NCI-H526 treated with DMSO at 0.1 percent for 48 hours (cell line): ENCODE measurements at regions not wholly inside any gene's neighbourhood (a gene's known extent, or its start where the extent isn't known, plus 50 kb on each side); places are given as distances from the start of the nearest gene placed in this dataset.

Source experiments
- DNase-seq: peaks from one replicate; lab custom pipeline; 2025; lab: John Stamatoyannopoulos, UW

DNA sequence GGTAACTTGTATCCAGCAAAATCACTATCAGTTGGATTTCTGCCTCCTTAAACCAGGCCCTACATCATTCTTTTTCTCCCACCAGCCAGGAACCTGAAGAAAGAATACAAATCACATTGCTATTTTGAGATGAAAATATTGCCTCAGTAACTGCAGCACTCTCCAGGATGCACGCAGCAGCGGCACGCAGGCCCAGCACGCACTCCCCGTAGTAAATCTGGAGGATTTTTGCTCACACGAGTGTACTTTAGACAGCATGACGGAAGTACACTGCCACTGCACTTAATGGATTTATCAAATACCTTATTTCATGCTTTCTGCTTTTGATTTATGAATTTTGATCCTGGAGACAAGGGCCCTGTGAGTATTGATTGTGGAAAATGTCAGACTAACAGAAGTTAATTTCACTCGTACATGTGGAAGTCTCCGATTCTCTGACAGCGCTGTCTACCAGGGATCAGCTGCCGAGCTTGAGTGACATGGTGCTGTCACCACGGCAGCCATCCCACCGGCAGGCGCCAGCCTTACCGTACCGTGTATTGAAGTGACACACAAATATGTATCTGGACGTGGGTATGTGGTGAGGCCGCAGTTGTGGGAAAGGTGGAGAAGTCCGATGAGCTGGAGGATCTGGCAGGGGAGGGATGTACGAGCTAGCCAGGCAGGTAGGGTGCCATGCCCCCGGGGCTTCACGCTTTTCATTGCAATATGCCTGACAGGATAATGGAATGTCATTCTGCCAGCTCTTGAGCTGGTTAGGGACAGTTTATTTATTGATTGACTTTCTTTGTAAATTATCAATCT is 863.7 kb downstream of the GALR1 start:
- no peak for DNase-seq

DNA sequence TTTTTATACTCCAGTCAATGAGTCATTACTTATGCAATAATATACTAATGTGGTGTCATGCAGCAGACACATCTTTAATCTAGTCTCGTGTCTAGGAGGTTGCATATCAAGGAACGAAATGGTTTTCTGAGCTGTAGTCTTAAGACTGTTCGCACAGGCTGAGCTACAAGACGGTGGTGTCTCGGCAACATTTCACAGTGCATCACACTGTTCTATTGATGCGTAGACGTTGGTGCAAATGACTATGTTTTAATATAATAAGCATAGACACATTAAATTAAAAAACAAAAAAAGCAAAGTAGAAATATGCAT is 864.2 kb downstream of the GALR1 start:
- DNase-seq, result no peak

DNA sequence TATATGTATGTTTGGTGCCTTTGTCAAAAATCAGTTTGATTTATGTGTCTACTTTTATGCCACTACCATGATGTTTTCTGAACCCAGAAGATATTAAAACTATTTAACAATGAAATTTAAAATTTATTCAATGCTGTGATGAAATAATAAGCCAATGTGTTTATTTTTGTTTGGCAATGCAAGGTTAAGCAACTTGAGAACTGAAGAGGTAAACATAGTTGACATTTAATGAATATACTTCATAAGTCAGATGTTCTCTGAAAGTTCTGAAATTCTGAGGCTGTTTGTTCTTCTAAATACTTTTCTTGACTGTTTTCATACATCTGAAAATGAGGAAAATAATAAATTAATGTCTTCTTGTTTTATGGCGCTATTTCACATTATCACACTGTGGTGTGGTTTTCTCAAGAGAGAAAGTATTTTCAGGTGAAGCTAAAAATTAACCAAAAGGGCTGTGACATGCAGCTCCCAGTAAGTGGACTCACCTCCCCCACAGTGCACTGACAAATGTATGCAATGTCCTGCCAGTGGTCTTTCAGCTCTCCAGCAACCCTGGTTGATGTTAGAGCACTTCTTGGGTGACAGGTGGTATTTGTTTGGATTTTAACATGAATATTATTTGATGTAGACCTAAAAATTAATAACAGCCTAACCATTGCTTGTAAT is 863.6 kb upstream of the SALL3 start:
- DNase-seq, result no peak

- no peak for DNase-seq
Observed at GRCh38 chr18:78123144-78123909, 856.3 kb upstream of the SALL3 start.

DNA sequence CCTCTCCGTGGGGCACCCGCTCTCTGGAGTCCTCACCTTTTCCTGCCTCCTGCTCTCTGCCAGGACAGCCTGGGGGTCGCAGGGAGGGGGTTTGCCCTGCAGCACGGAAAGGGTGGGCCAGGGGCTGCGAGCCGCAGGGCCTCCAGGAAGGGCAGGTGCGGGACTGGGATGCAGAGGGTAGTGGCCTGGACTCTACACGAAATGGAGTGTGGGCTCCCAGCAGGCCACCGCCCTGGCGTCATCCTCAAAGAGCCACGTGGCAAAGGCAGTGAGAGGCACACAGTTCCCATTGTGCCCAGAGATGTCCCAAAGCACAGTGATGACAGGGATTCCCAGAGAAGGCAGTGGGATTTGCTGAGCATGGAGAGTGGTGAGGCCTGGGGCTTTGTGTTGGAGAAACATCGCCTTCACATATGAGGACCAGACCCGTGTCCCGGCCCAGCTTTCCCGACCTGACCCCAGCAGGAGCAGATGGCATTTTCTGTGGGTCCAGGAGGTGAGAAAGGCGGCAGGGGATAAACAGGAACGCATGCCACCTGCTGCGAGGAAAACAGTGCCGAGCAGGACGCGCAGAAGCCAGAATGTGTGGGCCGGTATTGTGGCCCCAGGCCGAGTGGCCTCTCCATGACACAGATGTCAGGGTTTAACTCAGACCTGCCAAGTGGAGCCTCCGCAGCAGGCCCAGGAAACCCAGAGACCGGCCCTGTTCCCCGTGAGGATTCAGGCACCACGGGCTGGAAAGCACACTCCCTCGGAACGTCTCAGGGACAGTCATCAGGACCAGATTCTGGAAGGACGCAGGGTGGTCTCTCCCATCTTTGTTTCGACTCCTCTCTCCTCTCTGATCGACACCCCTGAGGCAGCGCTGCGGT is 855.5 kb upstream of the SALL3 start:
- DNase-seq, result no peak

- DNase-seq, result no peak
Observed at GRCh38 chr18:78125206-78125896, 854.3 kb upstream of the SALL3 start.

GRCh38 chr18:78126106-78126505 is 853.5 kb upstream of the SALL3 start:
- no peak for DNase-seq

GRCh38 chr18:78126536-78126935 is 853.1 kb upstream of the SALL3 start:
- no peak for DNase-seq

- DNase-seq, result no peak
Observed at GRCh38 chr18:78127041-78127440, 852.6 kb upstream of the SALL3 start.

GRCh38 chr18:78128004-78128403 is 851.6 kb upstream of the SALL3 start:
- DNase-seq, result no peak

- DNase-seq, result no peak
Observed at GRCh38 chr18:78129260-78129659, 850.4 kb upstream of the SALL3 start.

GRCh38 chr18:78130232-78131195 is 849.1 kb upstream of the SALL3 start:
- no peak for DNase-seq

- no peak for DNase-seq
Observed at GRCh38 chr18:78133729-78134128, 845.9 kb upstream of the SALL3 start.

DNA sequence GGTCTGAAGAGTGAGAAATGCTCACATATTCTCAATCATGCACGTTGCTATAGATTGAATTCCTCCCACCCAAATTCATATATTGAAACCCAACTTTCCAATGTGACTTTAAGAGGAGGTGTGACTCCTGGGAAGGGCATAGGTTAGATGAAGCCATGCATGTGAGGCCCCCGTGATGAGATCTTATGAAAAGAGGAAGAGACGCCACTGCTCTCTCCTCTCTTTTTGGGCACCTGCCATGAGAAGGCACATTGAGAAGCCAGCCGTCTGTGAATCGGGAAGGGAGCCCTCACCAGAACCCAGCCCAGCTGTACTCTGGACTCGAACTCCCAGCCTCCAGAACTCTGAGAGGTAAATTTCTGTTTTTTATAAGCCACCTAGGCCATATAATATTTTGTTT is 842.6 kb upstream of the SALL3 start:
- DNase-seq, result no peak

GRCh38 chr18:78138983-78139496 is 840.6 kb upstream of the SALL3 start:
- DNase-seq, result no peak

DNA sequence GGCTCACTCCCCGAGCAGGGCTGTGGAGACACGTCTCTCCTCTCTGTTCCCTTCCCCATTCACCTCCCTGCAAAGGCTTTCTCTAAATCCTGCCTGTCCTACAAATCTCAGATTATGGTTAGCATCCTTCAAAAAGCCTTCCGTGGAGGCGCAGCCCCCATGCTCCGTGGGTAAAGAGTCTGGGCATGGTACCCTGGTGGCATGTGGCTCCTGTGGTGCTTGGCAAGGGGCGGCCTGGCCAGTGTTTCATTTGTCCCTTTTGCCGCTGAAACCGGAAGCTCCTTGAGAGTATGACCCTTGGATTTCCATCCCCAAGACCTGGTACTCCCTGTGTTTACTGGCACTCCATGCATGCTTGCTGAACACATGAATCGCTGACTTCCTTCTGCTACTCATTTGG is 839.3 kb upstream of the SALL3 start:
- no peak for DNase-seq

GRCh38 chr18:78144669-78145068 is 834.9 kb upstream of the SALL3 start:
- no peak for DNase-seq

DNA sequence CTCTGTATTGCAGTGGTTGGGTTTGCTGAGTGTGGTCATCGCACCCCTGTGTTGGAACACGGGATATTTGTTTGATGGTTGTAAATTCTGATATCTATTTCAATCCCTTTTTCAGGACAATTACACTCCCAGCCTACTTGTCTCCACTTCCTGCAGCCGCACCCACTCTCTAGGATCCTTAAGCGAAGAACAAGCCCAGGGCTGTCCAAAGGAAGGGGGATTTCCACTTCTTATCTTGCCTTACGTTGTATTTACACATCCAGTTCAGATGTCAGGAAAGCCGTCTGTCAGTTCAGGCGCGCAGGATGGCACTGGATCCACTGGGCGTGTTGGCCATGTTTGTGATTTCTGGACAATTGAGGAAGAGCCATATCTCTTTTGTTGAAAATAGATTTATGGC is 834.5 kb upstream of the SALL3 start:
- DNase-seq, result no peak

- no peak for DNase-seq
Observed at GRCh38 chr18:78146136-78147085, 833.2 kb upstream of the SALL3 start.
